Left colon (tissue), 2 donors: ENCODE measurements at regions not wholly inside any gene's neighbourhood (a gene's known extent, or its start where the extent isn't known, plus 50 kb on each side); places are given as distances from the start of the nearest gene placed in this dataset.
"Not testable (repeated sequence)": the region's sequence is repeated elsewhere in the genome, so short reads cannot be mapped to it uniquely, and the experiment has no call there.

Experiments
- ATAC-seq: fragments of 200-7000 bp; cut with Tn5 transposase; one replicate; pipeline ENCODE4 v1.9.1; 2020; ENCODE audit warnings: mild to moderate bottlenecking, moderate library complexity
- DNase-seq, 2 donors: peaks; one replicate each; pipeline ENCODE4 v3.0.0-alpha.2; 2020
- intact Hi-C, 2 donors: fragments of 100-400 bp; cut with DNase I in 1 of 2; cut with micrococcal nuclease in 1 of 2; formaldehyde crosslinking; loops; one replicate each; pipeline versions ENCODE4 v1.11.2 to v1.14.0; 2022; cut with DNase I, micrococcal nuclease
- donor health status: DM: no; HTN: no; CAD: no.
- donor health status: DM: yes; HTN: yes; CAD: no.

DNA sequence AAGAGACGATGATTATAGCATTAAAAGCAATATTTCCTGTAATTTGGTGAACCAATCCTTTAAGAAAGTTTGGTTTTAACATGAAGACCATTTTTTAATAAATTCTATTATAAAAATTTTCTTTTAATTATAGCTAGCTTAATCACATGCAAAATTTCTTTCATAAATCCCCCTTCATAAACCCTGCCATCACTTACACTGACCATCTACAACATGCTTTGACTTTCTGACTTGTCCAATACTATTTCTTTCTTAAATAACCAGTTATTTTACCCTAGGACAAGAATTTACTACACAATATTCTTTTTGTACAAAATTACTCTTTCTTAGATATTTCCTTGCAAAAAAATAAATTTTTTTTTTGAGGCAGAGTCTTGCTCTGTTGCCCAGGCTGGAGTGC is 1334.8 kb downstream of the CDH11 start:
- no peak for ATAC-seq
- no peak for DNase-seq
- intact Hi-C loops: no loop called here

DNA sequence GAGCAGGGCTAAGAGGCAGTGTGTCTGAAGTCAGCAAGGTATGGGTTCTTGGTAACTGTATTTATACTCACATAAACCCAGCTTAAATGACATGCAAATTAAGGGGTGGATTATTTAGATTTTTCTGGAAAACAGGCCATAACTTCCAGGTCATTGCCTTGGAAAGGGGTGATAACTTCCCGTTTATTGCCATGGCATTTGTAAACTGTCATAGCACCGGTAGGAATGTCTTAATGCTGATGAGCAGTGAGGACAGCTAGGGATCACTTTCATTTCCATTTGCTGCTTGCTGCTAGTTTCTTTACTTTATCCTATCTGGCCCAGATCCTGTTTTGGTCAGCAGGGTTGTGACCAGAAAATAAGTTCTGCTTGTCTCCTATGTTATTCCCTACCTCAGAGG is 1336.7 kb downstream of the CDH11 start:
- intact Hi-C loops: no loop called here
- ATAC-seq (no peak), DNase-seq (no peak)

DNA sequence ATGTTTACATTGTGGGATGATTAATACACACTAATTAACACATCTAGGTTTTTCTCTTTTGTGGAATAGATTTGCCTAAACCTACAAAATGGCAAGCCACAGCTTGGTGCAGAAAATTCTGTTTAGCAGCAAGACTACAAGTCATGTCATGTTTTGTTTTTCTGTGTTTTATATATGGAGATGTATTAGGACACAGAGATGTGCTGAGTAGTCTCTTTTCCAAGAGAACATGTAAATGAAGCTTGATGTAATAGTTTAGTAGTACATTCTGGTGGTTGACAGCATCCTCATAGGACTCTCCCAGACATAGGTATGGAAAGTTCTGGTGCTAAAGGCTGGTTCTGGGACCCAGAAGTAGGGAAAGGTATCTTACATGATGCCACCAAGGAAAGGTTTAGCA is 1345.4 kb downstream of the CDH11 start:
- no peak for ATAC-seq
- intact Hi-C loops: no loop called here

DNA sequence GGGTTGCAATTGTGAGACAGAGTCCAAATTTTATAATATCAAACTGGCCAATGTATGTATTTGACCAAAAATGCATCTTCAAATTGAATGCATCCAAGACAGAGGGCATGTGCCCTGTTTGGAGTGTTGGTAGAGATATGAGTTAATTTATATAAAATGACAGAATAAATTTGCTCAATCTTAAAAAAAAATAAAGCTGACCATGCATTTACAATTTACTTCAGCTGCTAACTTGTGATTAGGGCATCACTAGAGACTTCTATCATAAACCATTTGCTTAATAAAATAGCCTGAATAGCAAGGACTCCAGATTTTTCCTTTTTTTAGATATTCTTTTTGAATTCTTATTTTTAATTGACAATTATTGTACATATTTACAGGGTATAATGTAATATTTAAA is 1345.8 kb downstream of the CDH11 start:
- ATAC-seq: no peak
- no peak for DNase-seq
- intact Hi-C loops: no loop called here

More for the DNA sequence above, 1345.4 kb downstream of the CDH11 start:
- no peak for DNase-seq

- intact Hi-C loops: no loop called here
- ATAC-seq (no peak), DNase-seq (no peak)
Measured at GRCh38 chr16:63774302-63774701, 1347.6 kb downstream of the CDH11 start.

- no peak for ATAC-seq
- DNase-seq: no peak
- intact Hi-C loops: no loop called here
Measured at GRCh38 chr16:63769211-63769610, 1352.7 kb downstream of the CDH11 start.

DNA sequence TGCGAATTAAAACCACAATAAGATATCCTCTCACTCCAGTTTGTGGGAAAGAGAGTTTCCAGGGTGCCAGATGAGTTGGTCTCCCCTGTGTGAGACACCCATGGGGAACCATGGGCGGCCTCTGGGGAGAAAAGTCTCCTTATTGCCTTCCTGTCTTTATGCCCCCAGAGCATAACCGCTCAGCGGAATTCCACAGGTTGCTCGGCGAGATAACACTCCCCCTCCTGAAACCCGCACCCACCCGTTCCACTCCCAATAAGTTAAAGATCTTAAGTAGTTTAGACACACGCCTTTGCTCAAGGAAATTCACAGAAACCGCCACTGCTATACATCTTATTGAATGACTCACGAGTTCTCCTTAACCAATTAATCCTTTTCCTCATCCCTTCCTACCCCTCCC is 1361.6 kb downstream of the CDH11 start:
- intact Hi-C loops, ATAC-seq, DNase-seq: not testable (repeated sequence)

GRCh38 chr16:63752347-63752746 is 1369.5 kb downstream of the CDH11 start:
- DNase-seq: no peak
- intact Hi-C loops: no loop called here
- ATAC-seq: no peak

DNA sequence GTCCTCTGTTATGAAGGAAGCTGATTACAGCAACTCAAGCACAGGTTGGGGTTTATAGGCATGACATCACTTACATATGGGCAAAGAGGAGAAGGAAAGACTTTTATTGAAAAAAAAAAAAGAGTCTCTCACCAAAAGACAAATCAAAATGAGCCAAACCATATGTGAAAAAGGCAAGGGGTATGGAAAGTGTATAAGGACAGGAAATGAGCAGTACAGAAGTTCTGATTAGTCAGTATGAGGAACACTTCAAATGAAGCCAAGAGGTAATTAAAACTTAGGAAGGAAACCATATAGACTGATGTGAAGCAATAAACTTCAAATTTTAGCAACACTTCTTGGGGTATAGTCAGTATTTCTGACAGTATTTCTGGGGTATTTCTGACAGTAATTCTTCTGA is 1372.6 kb downstream of the CDH11 start:
- no peak for DNase-seq
- no peak for ATAC-seq
- intact Hi-C loops: no loop called here

- ATAC-seq: no peak
Measured at GRCh38 chr16:63745456-63745855, 1376.4 kb downstream of the CDH11 start.

DNA sequence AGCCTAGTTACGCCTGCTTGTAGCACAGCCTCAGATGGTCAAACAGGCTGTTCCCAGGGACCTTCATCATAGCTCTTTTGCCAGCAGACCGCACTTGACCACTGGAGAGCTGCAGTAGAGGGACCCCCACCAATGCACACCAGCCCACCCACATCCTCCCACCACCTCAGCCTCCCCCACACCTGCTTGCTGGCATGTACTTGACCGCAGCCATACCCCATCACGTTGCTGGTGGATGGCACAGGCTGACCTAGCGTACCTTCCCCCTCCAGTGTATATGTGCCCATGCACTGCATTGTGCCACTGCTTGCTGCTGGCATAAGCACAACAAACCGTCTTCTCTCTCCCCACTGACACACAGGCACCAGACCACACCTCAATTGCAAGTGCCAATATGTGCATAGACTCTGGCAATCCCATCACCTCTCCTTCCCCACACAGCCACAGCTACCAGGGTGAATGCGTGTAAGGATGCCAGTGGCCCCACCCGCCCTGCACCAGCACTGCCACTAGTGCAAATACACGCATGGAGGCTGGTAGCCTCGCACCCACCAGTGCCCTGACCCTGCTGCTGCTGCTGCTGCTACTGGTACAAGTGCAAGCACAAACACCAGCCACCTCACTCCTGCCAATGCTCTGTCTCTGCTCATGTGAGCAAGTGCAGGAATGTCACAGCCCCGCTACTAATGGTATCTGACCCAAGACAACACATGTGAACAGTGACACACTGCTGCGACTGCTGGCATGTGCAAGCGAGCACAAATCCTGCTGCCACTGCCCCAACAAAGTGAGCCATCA is 1377.6 kb downstream of the CDH11 start:
- intact Hi-C loops: no loop called here
- no peak for ATAC-seq

More at GRCh38 chr16:63745456-63745855, 1376.4 kb downstream of the CDH11 start:
- no peak for DNase-seq
- intact Hi-C loops: no loop called here

GRCh38 chr16:63742150-63742549 is 1379.7 kb downstream of the CDH11 start:
- no peak for ATAC-seq
- intact Hi-C loops: no loop called here
- no peak for DNase-seq

More for the DNA sequence above, 1377.6 kb downstream of the CDH11 start:
- DNase-seq: no peak

- DNase-seq (no peak), ATAC-seq (no peak)
- intact Hi-C loops: no loop called here
Measured at GRCh38 chr16:63737633-63738032, 1384.2 kb downstream of the CDH11 start.

DNA sequence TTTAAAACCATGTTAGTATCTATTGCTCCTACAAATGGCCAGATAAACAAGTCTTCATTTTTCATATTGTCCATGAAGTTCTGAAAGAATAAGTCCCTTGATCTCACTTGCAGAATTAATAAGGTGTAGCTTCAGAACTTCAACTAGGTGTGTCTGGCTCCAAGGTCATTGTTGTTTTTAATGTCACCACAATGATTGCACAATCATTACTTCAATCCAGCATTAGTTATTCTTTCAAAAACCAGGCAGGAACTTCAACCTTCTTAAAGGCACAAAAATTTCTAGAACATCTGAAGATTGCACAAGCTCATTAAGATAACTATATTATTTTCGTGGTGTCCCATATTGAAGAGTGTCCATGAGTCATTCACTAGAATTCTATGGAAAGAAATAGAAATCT is 1386.4 kb downstream of the CDH11 start:
- no peak for ATAC-seq
- DNase-seq: no peak
- intact Hi-C loops: no loop called here

- intact Hi-C loops: no loop called here
- ATAC-seq: no peak
- DNase-seq: no peak
Measured at GRCh38 chr16:63720848-63721247, 1401.0 kb downstream of the CDH11 start.

- intact Hi-C loops: no loop called here
- no peak for DNase-seq
- no peak for ATAC-seq
Measured at GRCh38 chr16:63719926-63720325, 1401.9 kb downstream of the CDH11 start.

DNA sequence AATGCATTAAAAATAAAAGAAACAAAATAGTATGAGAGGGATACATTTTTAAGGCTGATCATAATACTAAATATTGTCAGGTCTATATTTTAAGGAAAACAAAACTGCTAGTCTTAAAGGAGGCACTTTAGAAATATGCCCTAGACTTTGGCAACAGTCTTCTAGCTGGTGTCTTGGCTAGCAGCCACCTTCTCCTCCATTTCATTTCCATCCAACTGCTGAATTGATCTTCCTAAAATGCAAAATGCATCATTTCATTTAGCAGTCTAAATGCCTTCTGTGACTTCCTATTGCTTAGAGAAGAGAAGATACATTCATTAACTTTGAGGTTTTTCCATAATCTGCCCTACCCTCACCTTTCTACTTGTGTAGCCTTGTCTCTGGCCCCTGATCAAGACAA is 1404.1 kb downstream of the CDH11 start:
- intact Hi-C loops: no loop called here
- ATAC-seq (no peak), DNase-seq (no peak)

GRCh38 chr16:63714876-63715275 is 1407.0 kb downstream of the CDH11 start:
- intact Hi-C loops: no loop called here
- no peak for DNase-seq
- no peak for ATAC-seq

GRCh38 chr16:63712725-63713124 is 1409.1 kb downstream of the CDH11 start:
- no peak for DNase-seq
- no peak for ATAC-seq
- intact Hi-C loops: no loop called here

- ATAC-seq (no peak), DNase-seq (no peak)
- intact Hi-C loops: no loop called here
Measured at GRCh38 chr16:63703612-63704011, 1418.3 kb downstream of the CDH11 start.

DNA sequence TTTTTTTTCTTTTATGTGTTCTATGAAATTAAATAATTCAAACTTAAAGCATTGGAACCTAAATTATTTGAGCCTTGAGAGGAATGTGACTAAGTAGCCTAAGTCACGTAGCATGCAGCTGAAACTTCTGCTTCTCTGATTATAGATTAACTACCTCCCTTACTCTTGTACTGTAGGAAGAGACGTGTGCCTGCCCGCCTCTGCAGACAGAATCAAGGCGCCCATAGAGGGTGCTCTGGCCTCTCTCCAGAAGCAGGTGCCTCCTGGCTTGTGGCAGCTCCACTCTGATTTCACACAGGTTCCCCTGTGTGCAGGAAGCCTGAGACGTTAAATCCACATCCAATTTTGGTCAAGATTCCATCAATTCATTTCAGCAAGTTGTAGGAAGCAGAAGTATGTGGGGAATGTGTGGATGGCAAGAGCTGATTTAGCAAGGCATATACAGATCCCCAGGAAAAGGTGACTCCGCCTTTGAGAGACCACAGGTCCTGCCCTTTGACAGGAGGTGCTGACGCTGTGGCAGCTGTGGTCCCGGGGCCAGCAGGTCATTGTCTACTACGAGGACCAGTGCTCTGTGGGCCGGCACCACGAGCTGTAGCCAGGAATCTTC is 1418.8 kb downstream of the CDH11 start:
- intact Hi-C loops: no loop called here
- no peak for ATAC-seq
- DNase-seq: no peak
